ENCODE measurements at regions not wholly inside any gene's neighbourhood (a gene's known extent, or its start where the extent isn't known, plus 50 kb on each side); places are given as distances from the start of the nearest gene placed in this dataset.

GRCh38 chr1:98360864-98361263 lies 300.7 kb upstream of the SNX7 start:
- no peak for DNase-seq (ENCODE audit: insufficient read length, low spot score)
- TF ChIP-seq POLR2A (IDR thresholded peaks at IDR 0.05; ENCODE audit: low read depth, low read length) (no peak), PAX5 (IDR thresholded peaks at IDR 0.05; ENCODE audit: insufficient read depth, low read length, severe bottlenecking) (no peak), TAF1 (IDR thresholded peaks at IDR 0.05; ENCODE audit: low read depth, low read length) (no peak), POU2F2 (IDR thresholded peaks at IDR 0.05; ENCODE audit: low read depth, low read length) (no peak), POLR2AphosphoS5 (IDR thresholded peaks at IDR 0.05; ENCODE audit: low read depth, low read length) (no peak), SPI1 (IDR thresholded peaks at IDR 0.05; ENCODE audit: low read depth, low read length) (no peak)
- FAIRE-seq, result no peak

GRCh38 chr1:98355656-98356383 lies 305.7 kb upstream of the SNX7 start:
- DNase-seq (ENCODE audit: insufficient read length, low spot score) (no peak), FAIRE-seq (no peak)
- TF ChIP-seq PAX5 (IDR thresholded peaks at IDR 0.05; ENCODE audit: insufficient read depth, low read length, severe bottlenecking) (no peak), SPI1 (IDR thresholded peaks at IDR 0.05; ENCODE audit: low read depth, low read length) (no peak), POU2F2 (IDR thresholded peaks at IDR 0.05; ENCODE audit: low read depth, low read length) (no peak), POLR2A (IDR thresholded peaks at IDR 0.05; ENCODE audit: low read depth, low read length) (no peak), TAF1 (IDR thresholded peaks at IDR 0.05; ENCODE audit: low read depth, low read length) (no peak), POLR2AphosphoS5 (IDR thresholded peaks at IDR 0.05; ENCODE audit: low read depth, low read length) (no peak)

GRCh38 chr1:98352378-98352777 lies 309.1 kb upstream of the SNX7 start:
- TF ChIP-seq POLR2AphosphoS5 (IDR thresholded peaks at IDR 0.05; ENCODE audit: low read depth, low read length) (no peak), PAX5 (IDR thresholded peaks at IDR 0.05; ENCODE audit: insufficient read depth, low read length, severe bottlenecking) (no peak), SPI1 (IDR thresholded peaks at IDR 0.05; ENCODE audit: low read depth, low read length) (no peak), POLR2A (IDR thresholded peaks at IDR 0.05; ENCODE audit: low read depth, low read length) (no peak), POU2F2 (IDR thresholded peaks at IDR 0.05; ENCODE audit: low read depth, low read length) (no peak), TAF1 (IDR thresholded peaks at IDR 0.05; ENCODE audit: low read depth, low read length) (no peak)

GRCh38 chr1:98351561-98351960 lies 310.0 kb upstream of the SNX7 start:
- DNase-seq (ENCODE audit: insufficient read length, low spot score) (no peak), FAIRE-seq (no peak)
- TF ChIP-seq POLR2AphosphoS5 (IDR thresholded peaks at IDR 0.05; ENCODE audit: low read depth, low read length) (no peak), POU2F2 (IDR thresholded peaks at IDR 0.05; ENCODE audit: low read depth, low read length) (no peak), POLR2A (IDR thresholded peaks at IDR 0.05; ENCODE audit: low read depth, low read length) (no peak), TAF1 (IDR thresholded peaks at IDR 0.05; ENCODE audit: low read depth, low read length) (no peak), PAX5 (IDR thresholded peaks at IDR 0.05; ENCODE audit: insufficient read depth, low read length, severe bottlenecking) (no peak), SPI1 (IDR thresholded peaks at IDR 0.05; ENCODE audit: low read depth, low read length) (no peak)

More at GRCh38 chr1:98352378-98352777, 309.1 kb upstream of the SNX7 start:
- DNase-seq (ENCODE audit: insufficient read length, low spot score), result no peak
- FAIRE-seq, result no peak

GRCh38 chr1:98345417-98345816 lies 316.1 kb upstream of the SNX7 start:
- no peak for TF ChIP-seq POLR2A (IDR thresholded peaks at IDR 0.05; ENCODE audit: low read depth, low read length)
- TF ChIP-seq POU2F2 (IDR thresholded peaks at IDR 0.05; ENCODE audit: low read depth, low read length), result no peak
- TF ChIP-seq TAF1 (IDR thresholded peaks at IDR 0.05; ENCODE audit: low read depth, low read length), result no peak
- no peak for TF ChIP-seq SPI1 (IDR thresholded peaks at IDR 0.05; ENCODE audit: low read depth, low read length)
- TF ChIP-seq POLR2AphosphoS5 (IDR thresholded peaks at IDR 0.05; ENCODE audit: low read depth, low read length), result no peak
- no peak for TF ChIP-seq PAX5 (IDR thresholded peaks at IDR 0.05; ENCODE audit: insufficient read depth, low read length, severe bottlenecking)
- DNase-seq (ENCODE audit: insufficient read length, low spot score) (no peak), FAIRE-seq (no peak)

DNA sequence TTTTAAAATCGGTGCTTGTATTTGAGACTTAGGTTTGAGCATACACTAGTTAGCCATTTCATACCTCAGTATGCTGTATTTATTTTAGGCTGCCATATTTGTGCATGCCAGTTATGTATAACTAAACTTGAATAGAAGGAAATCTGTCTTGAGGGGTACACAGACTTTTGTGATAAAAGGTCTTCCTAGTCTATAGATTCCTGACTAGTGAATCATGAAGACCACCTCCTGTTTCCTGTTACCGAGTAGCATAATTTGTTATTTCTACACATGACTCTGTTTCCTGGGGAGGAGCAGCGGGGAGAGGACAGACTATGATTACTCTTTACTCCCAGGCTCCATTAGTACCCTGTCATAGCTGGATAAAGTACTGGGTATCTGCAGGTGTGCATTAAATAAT lies 316.8 kb upstream of the SNX7 start:
- TF ChIP-seq POLR2A (IDR thresholded peaks at IDR 0.05; ENCODE audit: low read depth, low read length) (no peak), POLR2AphosphoS5 (IDR thresholded peaks at IDR 0.05; ENCODE audit: low read depth, low read length) (no peak), TAF1 (IDR thresholded peaks at IDR 0.05; ENCODE audit: low read depth, low read length) (no peak), SPI1 (IDR thresholded peaks at IDR 0.05; ENCODE audit: low read depth, low read length) (no peak), POU2F2 (IDR thresholded peaks at IDR 0.05; ENCODE audit: low read depth, low read length) (no peak), PAX5 (IDR thresholded peaks at IDR 0.05; ENCODE audit: insufficient read depth, low read length, severe bottlenecking) (no peak)
- FAIRE-seq (no peak), DNase-seq (ENCODE audit: insufficient read length, low spot score) (no peak)

GRCh38 chr1:98342566-98342965 lies 319.0 kb upstream of the SNX7 start:
- DNase-seq (ENCODE audit: insufficient read length, low spot score) (no peak), FAIRE-seq (no peak)
- no peak for TF ChIP-seq PAX5 (IDR thresholded peaks at IDR 0.05; ENCODE audit: insufficient read depth, low read length, severe bottlenecking)
- TF ChIP-seq POLR2AphosphoS5 (IDR thresholded peaks at IDR 0.05; ENCODE audit: low read depth, low read length), result no peak
- no peak for TF ChIP-seq POU2F2 (IDR thresholded peaks at IDR 0.05; ENCODE audit: low read depth, low read length)
- no peak for TF ChIP-seq POLR2A (IDR thresholded peaks at IDR 0.05; ENCODE audit: low read depth, low read length)
- no peak for TF ChIP-seq TAF1 (IDR thresholded peaks at IDR 0.05; ENCODE audit: low read depth, low read length)
- TF ChIP-seq SPI1 (IDR thresholded peaks at IDR 0.05; ENCODE audit: low read depth, low read length), result no peak

- TF ChIP-seq TAF1 (IDR thresholded peaks at IDR 0.05; ENCODE audit: low read depth, low read length) (no peak), PAX5 (IDR thresholded peaks at IDR 0.05; ENCODE audit: insufficient read depth, low read length, severe bottlenecking) (no peak), POLR2A (IDR thresholded peaks at IDR 0.05; ENCODE audit: low read depth, low read length) (no peak), SPI1 (IDR thresholded peaks at IDR 0.05; ENCODE audit: low read depth, low read length) (no peak), POU2F2 (IDR thresholded peaks at IDR 0.05; ENCODE audit: low read depth, low read length) (no peak), POLR2AphosphoS5 (IDR thresholded peaks at IDR 0.05; ENCODE audit: low read depth, low read length) (no peak)
- FAIRE-seq (no peak), DNase-seq (ENCODE audit: insufficient read length, low spot score) (no peak)
Measured at GRCh38 chr1:98340511-98340910, 321.0 kb upstream of the SNX7 start.

GRCh38 chr1:98336472-98337083 lies 324.9 kb upstream of the SNX7 start:
- TF ChIP-seq PAX5 (IDR thresholded peaks at IDR 0.05; ENCODE audit: insufficient read depth, low read length, severe bottlenecking) (no peak), POU2F2 (IDR thresholded peaks at IDR 0.05; ENCODE audit: low read depth, low read length) (no peak), TAF1 (IDR thresholded peaks at IDR 0.05; ENCODE audit: low read depth, low read length) (no peak), POLR2A (IDR thresholded peaks at IDR 0.05; ENCODE audit: low read depth, low read length) (no peak), POLR2AphosphoS5 (IDR thresholded peaks at IDR 0.05; ENCODE audit: low read depth, low read length) (no peak), SPI1 (IDR thresholded peaks at IDR 0.05; ENCODE audit: low read depth, low read length) (no peak)

More at GRCh38 chr1:98336472-98337083, 324.9 kb upstream of the SNX7 start:
- DNase-seq (ENCODE audit: insufficient read length, low spot score) (no peak), FAIRE-seq (no peak)

All from GM12891 (cell line).